ENCODE measurements at regions not wholly inside any gene's neighbourhood (a gene's known extent, or its start where the extent isn't known, plus 50 kb on each side); places are given as distances from the start of the nearest gene placed in this dataset.

GRCh38 chr10:44854693-44855350 is 56.3 kb upstream of the TMEM72 start:
- DNase-seq (ENCODE audit: low spot score), result no peak

- DNase-seq (ENCODE audit: low spot score), result no peak
Measured at GRCh38 chr10:44856696-44857095, 54.4 kb upstream of the TMEM72 start.

- DNase-seq (ENCODE audit: low spot score), result peak; percentile 75
Measured at GRCh38 chr10:44857363-44858016, 53.6 kb upstream of the TMEM72 start.

GRCh38 chr10:44858017-44858371 is 53.1 kb upstream of the TMEM72 start:
- no peak for DNase-seq (ENCODE audit: low spot score)

GRCh38 chr10:44858988-44859387 is 52.1 kb upstream of the TMEM72 start:
- no peak for DNase-seq (ENCODE audit: low spot score)

GRCh38 chr10:44859546-44860285 is 51.4 kb upstream of the TMEM72 start:
- no peak for DNase-seq (ENCODE audit: low spot score)

GRCh38 chr10:44860811-44861736 is 50.1 kb upstream of the TMEM72 start:
- DNase-seq (ENCODE audit: low spot score), result no peak
